Natural killer cell (primary cell): ENCODE measurements at regions not wholly inside any gene's neighbourhood (a gene's known extent, or its start where the extent isn't known, plus 50 kb on each side); places are given as distances from the start of the nearest gene placed in this dataset.

Experiments used
- ATAC-seq, 3 donors: fragments of 150-1000 bp in 2 of 3; fragments of 200-7000 bp in 1 of 3; cut with Tn5 transposase; 1 replicate in 1 of 3; 2 replicates in 2 of 3; pipeline ENCODE4 v1.10.0; 2021; ENCODE audit warnings: mild to moderate bottlenecking in 2 of 3, moderate library complexity in 2 of 3
- DNase-seq, 2 donors: peaks; one replicate each; pipeline versions ENCODE4 v3.0.0 to v3.0.0-alpha.2; 2013 to 2021; ENCODE audit warnings: mixed read lengths in 1 of 2
- H3K27ac ChIP-seq: one replicate; pipeline ENCODE4 v1.5.1; 2013; ENCODE audit warnings: mild to moderate bottlenecking, low read length
- H3K27me3 ChIP-seq: one replicate; pipeline ENCODE4 v1.6.1; 2013; ENCODE audit warnings: low read length; ENCODE audit not compliant: control insufficient read depth, insufficient read depth
- H3K36me3 ChIP-seq: one replicate; pipeline ENCODE4 v1.6.1; 2013; ENCODE audit warnings: low read length; ENCODE audit not compliant: control insufficient read depth, insufficient read depth
- H3K4me1 ChIP-seq: one replicate; pipeline ENCODE4 v1.6.1; 2013; ENCODE audit warnings: low read length; ENCODE audit not compliant: control insufficient read depth, insufficient read depth
- H3K4me3 ChIP-seq: one replicate; pipeline ENCODE4 v1.5.1; 2013; ENCODE audit warnings: low read length
- H3K9me3 ChIP-seq: one replicate; pipeline ENCODE4 v1.6.1; 2013; ENCODE audit warnings: low read length; ENCODE audit not compliant: control insufficient read depth, insufficient read depth
- H3K27ac Mint-ChIP-seq, 2 donors: one replicate each; pipeline ENCODE4 v1.8.0; 2022; ENCODE audit warnings: mild to moderate bottlenecking in 2 of 2, mixed read lengths in 2 of 2, moderate library complexity in 1 of 2
- H3K27me3 Mint-ChIP-seq, 2 donors: one replicate each; pipeline ENCODE4 v1.8.0; 2022; ENCODE audit warnings: low read depth in 2 of 2, mixed read lengths in 2 of 2
- H3K36me3 Mint-ChIP-seq: one replicate; pipeline ENCODE4 v1.8.0; 2022; ENCODE audit warnings: mixed read lengths
- H3K4me1 Mint-ChIP-seq, 2 donors: one replicate each; pipeline ENCODE4 v1.8.0; 2022; ENCODE audit warnings: mixed read lengths in 2 of 2
- H3K4me3 Mint-ChIP-seq: one replicate; pipeline ENCODE4 v1.8.0; 2022; ENCODE audit warnings: mild to moderate bottlenecking, moderate library complexity, mixed read lengths
- H3K9me3 Mint-ChIP-seq, 2 donors: one replicate each; pipeline ENCODE4 v1.8.0; 2022; ENCODE audit warnings: mixed read lengths in 2 of 2
- CTCF ChIP-seq: fragments of 200-600 bp; IDR thresholded peaks from one replicate; pipeline ENCODE4 v1.8.0; 2022; ENCODE audit warnings: antibody characterized with exemption
- WGBS: methylation state at CpG from one replicate; pipeline ENCODE4 v1.1.7; 2013; ENCODE audit warnings: missing lambda C conversion rate; ENCODE audit not compliant: insufficient coverage; 5-methylcytosine and 5-hydroxymethylcytosine counted together
- intact Hi-C: fragments of 100-400 bp; cut with micrococcal nuclease; formaldehyde crosslinking; loops from one replicate; pipeline ENCODE4 v1.14.2; 2022

- WGBS = 38% methylated on average over 4 of the region's 4 CpGs
Observed at GRCh38 chr4:80125252-80126177, 52.5 kb upstream of the ANTXR2 start.

GRCh38 chr4:80124246-80125211 lies 51.5 kb upstream of the ANTXR2 start:
- DNase-seq = no peak
- Histone ChIP-seq H3K4me1 (peaks cover 12% of the 10 kb centered on the region), H3K27ac (peak overlapping the region; percentile 69), H3K27me3 (no peaks in the 10 kb centered on the region), H3K4me3 (no peak overlapping the region), H3K36me3 (no peaks in the 10 kb centered on the region), H3K9me3 (no peaks in the 10 kb centered on the region)
- Mint-ChIP-seq H3K27me3 (no peaks in the 10 kb centered on the region), H3K4me1 (peaks cover 17 to 23% of the 10 kb centered on the region in 2 donors), H3K4me3 (no peak overlapping the region), H3K9me3 (no peaks in the 10 kb centered on the region), H3K36me3 (no peaks in the 10 kb centered on the region), H3K27ac (no peak overlapping the region)
- no peak for TF ChIP-seq CTCF
- whole genome bisulfite sequencing = 93% methylated on average over 1 of the region's 1 CpG
- intact Hi-C loops = loop anchor here (5.0 to 10.0 kb wide), 2 partner anchors 58 to 90 kb away; no protein-coding TSS in a partner anchor
- ATAC-seq = no peak

More at GRCh38 chr4:80125252-80126177, 52.5 kb upstream of the ANTXR2 start:
- Histone ChIP-seq H3K4me1 (peaks cover 12% of the 10 kb centered on the region), H3K27me3 (no peaks in the 10 kb centered on the region), H3K9me3 (no peaks in the 10 kb centered on the region), H3K36me3 (no peaks in the 10 kb centered on the region), H3K27ac (peak overlapping the region; percentile 69), H3K4me3 (no peak overlapping the region)
- intact Hi-C loops = loop anchor here (5.0 to 10.0 kb wide), 2 partner anchors 57 to 89 kb away; no protein-coding TSS in a partner anchor
- Mint-ChIP-seq H3K4me1 (peaks cover 22 to 23% of the 10 kb centered on the region in 2 donors), H3K27ac (peak overlapping the region; percentile 17 to 20), H3K9me3 (no peaks in the 10 kb centered on the region), H3K36me3 (no peaks in the 10 kb centered on the region), H3K27me3 (no peaks in the 10 kb centered on the region), H3K4me3 (no peak overlapping the region)
- peak; percentile 37 for TF ChIP-seq CTCF
- ATAC-seq (peak; percentile 67 to 74 (median 68)), DNase-seq (peak in 1 of 2 donors; percentile 80)
